Mammary epithelial cell (primary cell): ENCODE measurements at regions not wholly inside any gene's neighbourhood (a gene's known extent, or its start where the extent isn't known, plus 50 kb on each side); places are given as distances from the start of the nearest gene placed in this dataset.

Source experiments
- CTCF ChIP-seq, 2 donors: IDR thresholded peaks in 1 of 2; conservative IDR thresholded peaks in 1 of 2; 2 replicates each; pipeline ENCODE4 v1.5.1; 2011 to 2012; ENCODE audit warnings: inconsistent platforms in 2 of 2, low read length in 2 of 2, mild to moderate bottlenecking in 2 of 2, control low read depth in 1 of 2, low read depth in 1 of 2; ENCODE audit not compliant: insufficient read depth in 1 of 2; ENCODE audit errors: extremely low read depth in 1 of 2
- EZH2 ChIP-seq: IDR thresholded peaks from 2 replicates; pipeline ENCODE4 v1.6.1; 2012; ENCODE audit warnings: low read length, inconsistent platforms, borderline replicate concordance

- no peak for TF ChIP-seq CTCF (conservative IDR thresholded peaks at IDR 0.05 in 1 of 2, IDR thresholded peaks at IDR 0.05 in 1 of 2; ENCODE audit: extremely low read depth in 1 of 2, insufficient read depth in 1 of 2, low read depth in 1 of 2, low read length in 2 of 2)
- no peak for TF ChIP-seq EZH2
Observed at GRCh38 chr12:131535779-131536178, 175.1 kb upstream of the SFSWAP start.
